Transverse colon (tissue), 4 donors: ENCODE measurements at regions not wholly inside any gene's neighbourhood (a gene's known extent, or its start where the extent isn't known, plus 50 kb on each side); places are given as distances from the start of the nearest gene placed in this dataset.

ENCODE experiments used
- DNase-seq: peaks from one replicate; pipeline ENCODE4 v3.0.0-alpha.2; 2019
- H3K27ac ChIP-seq, 4 donors: fragments of 200-600 bp; sonication (generic); 2 replicates each; pipeline ENCODE4 v1.5.1; 2016 to 2018; ENCODE audit warnings: inconsistent platforms in 4 of 4
- H3K27me3 ChIP-seq: fragments of 200-600 bp; sonication (generic); 2 replicates; pipeline ENCODE4 v1.5.1; 2017; ENCODE audit warnings: inconsistent platforms
- H3K36me3 ChIP-seq, 4 donors: fragments of 200-600 bp; sonication (generic); 2 replicates each; pipeline ENCODE4 v1.5.1; 2017 to 2019; ENCODE audit warnings: inconsistent platforms in 4 of 4
- H3K4me1 ChIP-seq, 4 donors: fragments of 200-600 bp; sonication (generic); 2 replicates each; pipeline ENCODE4 v1.5.1; 2017 to 2020; ENCODE audit warnings: inconsistent platforms in 4 of 4
- H3K4me3 ChIP-seq, 4 donors: fragments of 200-600 bp; sonication (generic); 1 replicate in 1 of 4; 2 replicates in 3 of 4; pipeline versions ENCODE4 v1.5.1 to v1.6.1; 2017 to 2019; ENCODE audit warnings: inconsistent platforms in 4 of 4
- H3K9me3 ChIP-seq, 2 donors: fragments of 200-600 bp; sonication (generic); 2 replicates each; pipeline ENCODE4 v1.5.1; 2017 to 2019; ENCODE audit warnings: inconsistent platforms in 2 of 2
- CTCF ChIP-seq, 5 experiments: fragments of 200-600 bp in 3 of 5; fragments of 450-650 bp in 2 of 5; sonication (generic) in 3 of 5; IDR thresholded peaks; 1 replicate in 2 of 5; 2 replicates in 3 of 5; pipeline ENCODE4 v1.5.1; 2016 to 2017; ENCODE audit warnings: antibody characterized with exemption in 5 of 5, inconsistent platforms in 3 of 5, mild to moderate bottlenecking in 2 of 5, moderate library complexity in 1 of 5
- EP300 ChIP-seq: sonication (generic); formaldehyde crosslinking; IDR thresholded peaks from one replicate; pipeline ENCODE4 v1.6.1; 2017; ENCODE audit warnings: antibody characterized with exemption, low read depth
- POLR2A ChIP-seq: fragments of 450-650 bp; IDR thresholded peaks from one replicate; pipeline ENCODE4 v1.6.1; 2016; ENCODE audit warnings: antibody characterized with exemption, mild to moderate bottlenecking, moderate library complexity
- POLR2AphosphoS5 ChIP-seq, 3 donors: sonication (generic); formaldehyde crosslinking; IDR thresholded peaks; one replicate each; pipeline ENCODE4 v1.6.1; 2016; ENCODE audit warnings: antibody characterized with exemption in 3 of 3
- WGBS, 2 donors: methylation state at CpG; one replicate each; pipeline ENCODE4 v1.1.5; 2018; ENCODE audit warnings: low coverage in 1 of 2; 5-methylcytosine and 5-hydroxymethylcytosine counted together
- in situ Hi-C, 4 donors: fragments of 200-750 bp; cut with MboI; loops; one replicate each; pipeline versions ENCODE4 v1.15.0 to v1.15.1; 2017; ENCODE audit warnings: low sequenced_read_pairs in 3 of 4, low pct_ligation_motif_present in 1 of 4, low pct_unique_long_range_greater_than_20kb in 1 of 4
- intact Hi-C: fragments of 100-400 bp; cut with DNase I; formaldehyde crosslinking; loops from one replicate; pipeline ENCODE4 v1.15.1; 2023; ENCODE audit warnings: low total_unique reads

DNA sequence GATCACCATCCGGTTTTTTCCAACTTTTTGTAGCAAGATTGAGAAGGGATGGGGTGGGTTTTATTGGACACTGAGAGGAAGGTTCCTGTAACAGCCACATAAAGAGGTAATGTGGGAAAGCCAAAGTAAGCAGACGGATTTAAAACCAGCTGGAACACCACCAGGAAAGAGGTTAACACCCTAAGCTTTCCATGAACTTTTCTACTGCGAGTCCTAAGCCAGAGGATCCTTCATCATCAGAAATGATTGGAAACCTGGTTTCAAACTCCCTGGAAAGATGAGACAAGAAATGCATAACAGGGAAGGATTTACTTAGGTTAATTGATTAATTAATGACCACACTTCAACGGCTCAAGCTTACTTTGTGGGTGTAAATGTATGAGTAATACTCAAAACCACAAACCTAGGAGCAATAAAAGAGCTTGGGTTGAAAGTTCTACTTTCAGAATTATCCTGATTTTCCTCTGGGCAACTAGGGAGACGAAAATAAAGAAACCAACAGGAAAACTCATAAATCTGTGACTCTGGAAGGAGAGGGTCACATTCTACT is 91.5 kb downstream of the COX18 start:
- 41 to 42% methylated on average over 5 of the region's 5 CpGs for WGBS, 2 donors
- H3K4me1 ChIP-seq: no peaks in the 10 kb centered on the region
- in situ Hi-C loops: no loop called here
- no peaks in the 10 kb centered on the region for H3K9me3 ChIP-seq
- no peaks in the 10 kb centered on the region for H3K27me3 ChIP-seq
- no peaks in the 10 kb centered on the region for H3K36me3 ChIP-seq
- DNase-seq: no peak
- no peak overlapping the region for H3K4me3 ChIP-seq
- no peak overlapping the region for H3K27ac ChIP-seq
- TF ChIP-seq EP300 (no peak), POLR2AphosphoS5 (IDR thresholded peaks at IDR 0.05) (no peak), POLR2A (no peak), CTCF (IDR thresholded peaks at IDR 0.05) (no peak)
- intact Hi-C loops: no loop called here

- no peaks in the 10 kb centered on the region for H3K36me3 ChIP-seq
- no peaks in the 10 kb centered on the region for H3K4me1 ChIP-seq
- H3K4me3 ChIP-seq: no peak overlapping the region
- TF ChIP-seq POLR2AphosphoS5 (IDR thresholded peaks at IDR 0.05): no peak
- no peak for TF ChIP-seq POLR2A
- no peak for TF ChIP-seq CTCF (IDR thresholded peaks at IDR 0.05)
- no peak for TF ChIP-seq EP300
- in situ Hi-C loops: no loop called here
- intact Hi-C loops: no loop called here
- DNase-seq: no peak
- H3K27me3 ChIP-seq: no peaks in the 10 kb centered on the region
- no peak overlapping the region for H3K27ac ChIP-seq
- H3K9me3 ChIP-seq: no peaks in the 10 kb centered on the region
Observed at GRCh38 chr4:72975488-72975784, 94.1 kb downstream of the COX18 start.

GRCh38 chr4:72974694-72975487 is 94.6 kb downstream of the COX18 start:
- no peaks in the 10 kb centered on the region for H3K27me3 ChIP-seq
- H3K4me3 ChIP-seq: no peak overlapping the region
- intact Hi-C loops (no loop called here), in situ Hi-C loops (no loop called here)
- no peak for DNase-seq
- TF ChIP-seq EP300 (no peak), POLR2AphosphoS5 (IDR thresholded peaks at IDR 0.05) (no peak), CTCF (IDR thresholded peaks at IDR 0.05) (no peak), POLR2A (no peak)
- H3K36me3 ChIP-seq: no peaks in the 10 kb centered on the region
- no peaks in the 10 kb centered on the region for H3K9me3 ChIP-seq
- H3K4me1 ChIP-seq: no peaks in the 10 kb centered on the region
- no peak overlapping the region for H3K27ac ChIP-seq
- 33 to 41% methylated on average over 7 to 8 of the region's 8 CpGs for WGBS, 2 donors

GRCh38 chr4:72971572-72971971 is 97.9 kb downstream of the COX18 start:
- H3K4me3 ChIP-seq: no peak overlapping the region
- in situ Hi-C loops: no loop called here
- intact Hi-C loops: no loop called here
- H3K9me3 ChIP-seq: no peaks in the 10 kb centered on the region
- H3K36me3 ChIP-seq: no peaks in the 10 kb centered on the region
- H3K27ac ChIP-seq: no peak overlapping the region
- no peaks in the 10 kb centered on the region for H3K4me1 ChIP-seq
- 93 to 95% methylated on average over 3 of the region's 3 CpGs for WGBS, 2 donors
- DNase-seq: no peak
- H3K27me3 ChIP-seq: no peaks in the 10 kb centered on the region
- TF ChIP-seq EP300: no peak
- TF ChIP-seq POLR2AphosphoS5 (IDR thresholded peaks at IDR 0.05): no peak
- no peak for TF ChIP-seq CTCF (IDR thresholded peaks at IDR 0.05)
- no peak for TF ChIP-seq POLR2A
